Neural progenitor cell (in vitro differentiated cells): ENCODE measurements at regions not wholly inside any gene's neighbourhood (a gene's known extent, or its start where the extent isn't known, plus 50 kb on each side); places are given as distances from the start of the nearest gene placed in this dataset.
"Not testable (repeated sequence)": the region's sequence is repeated elsewhere in the genome, so short reads cannot be mapped to it uniquely, and the experiment has no call there.

Experiments used
- EZH2 ChIP-seq: fragments of 200-600 bp; sonication (generic); IDR thresholded peaks from 2 replicates; pipeline ENCODE4 v1.6.1; 2017; ENCODE audit warnings: antibody characterized with exemption, mild to moderate bottlenecking, moderate library complexity
- TF ChIP-seq, protein P1 (sequence below): fragments of 200-600 bp; sonication (generic); IDR thresholded peaks from 2 replicates; pipeline ENCODE4 v1.5.1; 2017; ENCODE audit warnings: antibody characterized with exemption, mild to moderate bottlenecking

DNA sequence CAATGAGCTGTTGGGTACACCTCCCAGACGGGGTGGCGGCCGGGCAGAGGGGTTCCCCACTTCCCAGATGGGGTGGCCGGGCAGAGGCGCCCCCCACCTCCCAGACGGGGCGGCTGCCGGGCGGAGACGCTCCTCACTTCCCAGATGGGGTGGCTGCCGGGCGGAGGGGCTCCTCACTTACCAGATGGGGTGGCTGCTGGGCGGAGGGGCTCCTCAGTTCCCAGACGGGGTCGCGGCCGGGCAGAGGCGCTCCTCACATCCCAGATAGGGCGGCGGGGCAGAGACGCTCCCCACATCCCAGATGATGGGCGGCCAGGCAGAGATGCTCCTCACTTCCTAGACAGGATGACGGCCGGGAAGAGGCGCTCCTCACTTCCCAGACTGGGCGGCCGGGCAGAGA is 185.1 kb downstream of the UTRN start:
- TF ChIP-seq, protein P1, sequence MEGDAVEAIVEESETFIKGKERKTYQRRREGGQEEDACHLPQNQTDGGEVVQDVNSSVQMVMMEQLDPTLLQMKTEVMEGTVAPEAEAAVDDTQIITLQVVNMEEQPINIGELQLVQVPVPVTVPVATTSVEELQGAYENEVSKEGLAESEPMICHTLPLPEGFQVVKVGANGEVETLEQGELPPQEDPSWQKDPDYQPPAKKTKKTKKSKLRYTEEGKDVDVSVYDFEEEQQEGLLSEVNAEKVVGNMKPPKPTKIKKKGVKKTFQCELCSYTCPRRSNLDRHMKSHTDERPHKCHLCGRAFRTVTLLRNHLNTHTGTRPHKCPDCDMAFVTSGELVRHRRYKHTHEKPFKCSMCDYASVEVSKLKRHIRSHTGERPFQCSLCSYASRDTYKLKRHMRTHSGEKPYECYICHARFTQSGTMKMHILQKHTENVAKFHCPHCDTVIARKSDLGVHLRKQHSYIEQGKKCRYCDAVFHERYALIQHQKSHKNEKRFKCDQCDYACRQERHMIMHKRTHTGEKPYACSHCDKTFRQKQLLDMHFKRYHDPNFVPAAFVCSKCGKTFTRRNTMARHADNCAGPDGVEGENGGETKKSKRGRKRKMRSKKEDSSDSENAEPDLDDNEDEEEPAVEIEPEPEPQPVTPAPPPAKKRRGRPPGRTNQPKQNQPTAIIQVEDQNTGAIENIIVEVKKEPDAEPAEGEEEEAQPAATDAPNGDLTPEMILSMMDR: not testable (repeated sequence)
- TF ChIP-seq EZH2: not testable (repeated sequence)
